HepG2 (cell line): ENCODE measurements at regions not wholly inside any gene's neighbourhood (a gene's known extent, or its start where the extent isn't known, plus 50 kb on each side); places are given as distances from the start of the nearest gene placed in this dataset.
A peak's percentile ranks its signal among the peaks of the same experiment; 100 is the strongest.
"Not testable (repeated sequence)": the region's sequence is repeated elsewhere in the genome, so short reads cannot be mapped to it uniquely, and the experiment has no call there.

Source experiments
- ATAC-seq: fragments of 200-7000 bp; cut with Tn5 transposase; 3 replicates; pipeline ENCODE4 v1.9.1; 2020; ENCODE audit warnings: mild to moderate bottlenecking, moderate library complexity
- BruUV-seq: library from RNA; stranded (reverse); fragments of 400-500 nt; replicated peaks from 2 replicates; lab custom pipeline; 2021; lab: Mats Ljungman, UMichigan
- CTCF ChIA-PET: fragments of 300-600 bp; formaldehyde crosslinking; extraction: SDS; loops from one replicate; lab custom pipeline; 2021; ENCODE audit warnings: low total read pairs, inconsistent platforms, low intra/inter-chr PET ratio; lab: Yijun Ruan, JAX
- POLR2A ChIA-PET: fragments of 350-600 bp; sonication (Branson Sonifier 250); formaldehyde crosslinking; loops from one replicate; lab custom pipeline; 2020; ENCODE audit warnings: antibody characterized with exemption, inconsistent platforms; lab: Yijun Ruan, JAX
- DNase-seq: peaks from one replicate; pipeline ENCODE4 v3.0.0-alpha.2; 2015; ENCODE audit warnings: low spot score
- FAIRE-seq: peaks from 3 replicates; lab custom pipeline; 2011; peaks lifted over from hg19 to GRCh38; lab: Jason Lieb, UNC
- H2AFZ ChIP-seq: one replicate; pipeline ENCODE4 v1.6.1; 2011; ENCODE audit warnings: low read length, inconsistent platforms
- H3K27ac ChIP-seq: fragments of 300-600 bp; 3 replicates; pipeline ENCODE4 v1.8.0; 2011; ENCODE audit warnings: mixed run types, mild to moderate bottlenecking, mixed read lengths, low read length, inconsistent platforms; ENCODE audit not compliant: insufficient read depth; ENCODE audit errors: extremely low read length
- H3K27me3 ChIP-seq, 2 experiments: fragments of 200-600 bp in 1 of 2; 2 replicates in 1 of 2; 3 replicates in 1 of 2; pipeline versions ENCODE4 v1.6.0 to v1.8.0; 2011; ENCODE audit warnings: low read length in 2 of 2, mild to moderate bottlenecking in 2 of 2, moderate library complexity in 2 of 2, inconsistent platforms in 1 of 2; ENCODE audit not compliant: insufficient read depth in 2 of 2, control insufficient read depth in 1 of 2
- H3K36me3 ChIP-seq, 2 experiments: fragments of 200-600 bp in 1 of 2; replicated peaks in 1 of 2; 2 replicates in 1 of 2; 3 replicates in 1 of 2; pipeline versions ENCODE4 v1.5.1 to v1.8.0; 2011; ENCODE audit warnings: low read length in 2 of 2, inconsistent platforms in 1 of 2; ENCODE audit not compliant: insufficient read depth in 2 of 2, control insufficient read depth in 1 of 2
- H3K4me1 ChIP-seq: 2 replicates; pipeline ENCODE4 v1.5.1; 2012; ENCODE audit warnings: low read length, inconsistent platforms; ENCODE audit not compliant: insufficient read depth
- H3K4me2 ChIP-seq: 2 replicates; pipeline ENCODE4 v1.6.0; 2011; ENCODE audit warnings: low read depth, low read length, inconsistent platforms
- H3K4me3 ChIP-seq, 3 experiments: fragments of 200-600 bp in 1 of 3; sonication (generic), shearing (Covaris generic) in 1 of 3; replicated peaks in 1 of 3; 2 replicates each; pipeline ENCODE4 v1.5.1; 2011 to 2016; ENCODE audit warnings: low read length in 3 of 3, inconsistent platforms in 2 of 3, low read depth in 2 of 3, mild to moderate bottlenecking in 2 of 3, control low read depth in 1 of 3, mixed read lengths in 1 of 3; ENCODE audit not compliant: insufficient read depth in 1 of 3
- H3K79me2 ChIP-seq: one replicate; pipeline ENCODE4 v1.6.1; 2011; ENCODE audit warnings: low read length, inconsistent platforms; ENCODE audit not compliant: insufficient read depth
- H3K9ac ChIP-seq: 2 replicates; pipeline ENCODE4 v1.6.0; 2011; ENCODE audit warnings: mild to moderate bottlenecking, low read depth, low read length, inconsistent platforms; ENCODE audit not compliant: insufficient read depth
- H3K9me3 ChIP-seq: 2 replicates; pipeline ENCODE4 v1.5.1; 2012; ENCODE audit warnings: mild to moderate bottlenecking, low read length
- H4K20me1 ChIP-seq: 2 replicates; pipeline ENCODE4 v1.6.0; 2011; ENCODE audit warnings: inconsistent platforms, mild to moderate bottlenecking, low read length, moderate library complexity; ENCODE audit not compliant: insufficient read depth
- CCAR2 ChIP-seq: fragments of 200-400 bp; formaldehyde crosslinking; optimal IDR thresholded peaks from 2 replicates; pipeline ENCODE3; 2018; ENCODE audit warnings: low read depth, mild to moderate bottlenecking, low read length, moderate library complexity
- CCDC6 ChIP-seq: sonication (generic); formaldehyde crosslinking; IDR thresholded peaks from 2 replicates; pipeline ENCODE4 v1.8.1; 2022; ENCODE audit warnings: mild to moderate bottlenecking, missing genetic modification reagents, moderate library complexity
- HOXA3 ChIP-seq: sonication (generic); formaldehyde crosslinking; IDR thresholded peaks from 2 replicates; pipeline ENCODE4 v1.5.0; 2020; ENCODE audit warnings: missing genetic modification reagents
- NCOA5 ChIP-seq: sonication (generic); formaldehyde crosslinking; IDR thresholded peaks from 2 replicates; pipeline ENCODE4 v1.4.0; 2020; ENCODE audit warnings: missing genetic modification reagents
- NFE2L2 ChIP-seq: fragments of 150-350 bp; IDR thresholded peaks from 2 replicates; pipeline ENCODE4 v1.6.1; 2014; ENCODE audit warnings: low read length
- RAD21 ChIP-seq: fragments of 450-650 bp; formaldehyde crosslinking; IDR thresholded peaks from 2 replicates; pipeline ENCODE4 v1.5.0; 2020; ENCODE audit warnings: mild to moderate bottlenecking
- SKIL ChIP-seq: sonication (generic); formaldehyde crosslinking; IDR thresholded peaks from 2 replicates; pipeline ENCODE4 v1.8.0; 2022; ENCODE audit warnings: missing genetic modification reagents, mild to moderate bottlenecking, moderate library complexity, borderline replicate concordance
- STAG1 ChIP-seq: sonication (generic); formaldehyde crosslinking; IDR thresholded peaks from 2 replicates; pipeline ENCODE4 v1.4.0; 2020; ENCODE audit warnings: missing genetic modification reagents
- ZFP41 ChIP-seq: sonication (generic); formaldehyde crosslinking; IDR thresholded peaks from 2 replicates; pipeline ENCODE4 v1.4.0; 2020; ENCODE audit warnings: mild to moderate bottlenecking, missing genetic modification reagents, borderline replicate concordance
- ZNF547 ChIP-seq: sonication (generic); formaldehyde crosslinking; IDR thresholded peaks from 2 replicates; pipeline ENCODE4 v1.5.1; 2020; ENCODE audit warnings: mild to moderate bottlenecking, missing genetic modification reagents
- ZNF776 ChIP-seq: sonication (generic); formaldehyde crosslinking; IDR thresholded peaks from 2 replicates; pipeline ENCODE4 v1.4.0; 2020; ENCODE audit warnings: mild to moderate bottlenecking, missing genetic modification reagents
- WGBS: methylation state at CpG from one replicate; pipeline ENCODE4 v1.1.6; 2017; ENCODE audit warnings: low lambda C conversion rate; 5-methylcytosine and 5-hydroxymethylcytosine counted together
- in situ Hi-C: cut with HindIII; loops from 2 replicates; pipeline ENCODE4 v1.10.0; 2017; ENCODE audit warnings: low pct_unique_long_range_greater_than_20kb; ENCODE audit not compliant: extremely low pct_ligation_motif_present
- intact Hi-C: fragments of 100-400 bp; cut with micrococcal nuclease; formaldehyde crosslinking; loops from one replicate; pipeline ENCODE4 v1.10.0; 2022; ENCODE audit not compliant: unreplicated experiment
- TF ChIP-seq, protein P1 (sequence below): sonication (generic); formaldehyde crosslinking; IDR thresholded peaks from 2 replicates; pipeline ENCODE4 v1.5.0; 2020; ENCODE audit warnings: mild to moderate bottlenecking, missing genetic modification reagents, moderate library complexity
- TF ChIP-seq, protein P2 (sequence below): sonication (generic); formaldehyde crosslinking; IDR thresholded peaks from 2 replicates; pipeline ENCODE4 v1.4.0; 2020; ENCODE audit warnings: missing genetic modification reagents

DNA sequence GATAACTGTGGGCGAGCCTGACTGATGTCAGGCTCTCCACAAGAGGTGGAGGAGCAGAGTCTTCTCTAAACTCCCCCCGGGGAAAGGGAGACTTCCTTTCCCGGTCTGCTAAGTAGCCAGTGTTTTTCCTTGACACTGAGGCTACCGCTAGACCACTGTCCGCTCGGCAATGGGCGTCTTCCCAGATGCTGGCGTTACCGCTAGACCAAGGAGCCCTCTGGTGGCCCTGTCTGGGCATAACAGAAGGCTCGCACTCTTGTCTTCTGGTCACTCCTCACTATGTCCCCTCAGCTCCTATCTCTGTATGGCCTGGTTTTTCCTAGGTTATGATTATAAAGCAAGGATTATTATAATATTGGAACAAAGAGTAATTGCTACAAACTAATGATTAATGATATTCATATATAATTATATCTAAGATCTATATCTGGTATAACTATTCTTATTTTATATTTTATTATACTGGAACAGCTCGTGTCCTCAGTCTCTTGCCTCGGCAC, 278.7 kb downstream of the CAAP1 start:
- H4K20me1 ChIP-seq, H2AFZ ChIP-seq, H3K27me3 ChIP-seq, POLR2A ChIA-PET, BruUV-seq, H3K9me3 ChIP-seq, FAIRE-seq, H3K4me3 ChIP-seq, H3K36me3 ChIP-seq, ATAC-seq, H3K4me1 ChIP-seq, H3K9ac ChIP-seq, H3K27ac ChIP-seq, CTCF ChIA-PET: not testable (repeated sequence)
- 12% methylated on average over 9 of the region's 12 CpGs for WGBS
- intact Hi-C loops: loop anchor here (10.0 kb wide), 1 partner anchor 289 kb away; no protein-coding TSS in a partner anchor
- TF ChIP-seq RAD21 (CRISPR knock-in tag) (peak; percentile 42), STAG1 (CRISPR knock-in tag) (peak; percentile 50)
- TF ChIP-seq, protein P1, sequence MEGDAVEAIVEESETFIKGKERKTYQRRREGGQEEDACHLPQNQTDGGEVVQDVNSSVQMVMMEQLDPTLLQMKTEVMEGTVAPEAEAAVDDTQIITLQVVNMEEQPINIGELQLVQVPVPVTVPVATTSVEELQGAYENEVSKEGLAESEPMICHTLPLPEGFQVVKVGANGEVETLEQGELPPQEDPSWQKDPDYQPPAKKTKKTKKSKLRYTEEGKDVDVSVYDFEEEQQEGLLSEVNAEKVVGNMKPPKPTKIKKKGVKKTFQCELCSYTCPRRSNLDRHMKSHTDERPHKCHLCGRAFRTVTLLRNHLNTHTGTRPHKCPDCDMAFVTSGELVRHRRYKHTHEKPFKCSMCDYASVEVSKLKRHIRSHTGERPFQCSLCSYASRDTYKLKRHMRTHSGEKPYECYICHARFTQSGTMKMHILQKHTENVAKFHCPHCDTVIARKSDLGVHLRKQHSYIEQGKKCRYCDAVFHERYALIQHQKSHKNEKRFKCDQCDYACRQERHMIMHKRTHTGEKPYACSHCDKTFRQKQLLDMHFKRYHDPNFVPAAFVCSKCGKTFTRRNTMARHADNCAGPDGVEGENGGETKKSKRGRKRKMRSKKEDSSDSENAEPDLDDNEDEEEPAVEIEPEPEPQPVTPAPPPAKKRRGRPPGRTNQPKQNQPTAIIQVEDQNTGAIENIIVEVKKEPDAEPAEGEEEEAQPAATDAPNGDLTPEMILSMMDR (CRISPR knock-in tag): peak; percentile 68
- TF ChIP-seq, all 625 proteins: peak for 3; not testable (repeated sequence) for 622
- not testable (repeated sequence) for H3K79me2 ChIP-seq
- DNase-seq: peak; percentile 3
- in situ Hi-C loops: loop anchor here (25.0 kb wide), 1 partner anchor 652 kb away; no protein-coding TSS in a partner anchor
- peak overlapping the region; percentile 36; the same call in 1 of the 2 replicates for H3K4me2 ChIP-seq

DNA sequence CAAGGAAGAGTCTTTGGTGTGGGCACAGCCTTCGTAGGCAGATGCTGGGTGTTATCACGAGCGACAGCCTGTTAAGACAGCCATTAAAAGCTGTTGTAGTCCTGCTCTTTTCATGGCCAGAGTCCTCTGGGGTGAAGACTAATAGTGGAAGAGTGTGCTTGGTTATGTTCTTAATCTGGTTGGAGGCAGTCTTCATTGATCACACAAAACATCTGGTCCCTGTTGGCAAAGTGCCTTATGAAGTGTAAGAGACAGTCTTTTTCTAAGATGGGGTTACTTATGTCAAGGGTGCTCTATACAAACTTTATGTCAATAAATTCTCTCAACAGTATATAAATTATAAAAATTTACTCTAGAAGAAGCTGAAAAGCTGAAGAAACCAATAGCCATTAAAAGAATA, 280.4 kb downstream of the CAAP1 start:
- no peak for ATAC-seq
- Histone ChIP-seq H3K9ac (no peak overlapping the region), H3K79me2 (no peaks in the 10 kb centered on the region), H3K27me3 (no peaks in the 10 kb centered on the region), H3K4me1 (no peaks in the 10 kb centered on the region), H3K4me2 (no peak overlapping the region), H3K4me3 (no peak overlapping the region), H4K20me1 (no peaks in the 10 kb centered on the region), H3K9me3 (no peaks in the 10 kb centered on the region), H3K36me3 (no peaks in the 10 kb centered on the region), H3K27ac (no peak overlapping the region), H2AFZ (no peak overlapping the region)
- ChIA-PET POLR2A (no interaction called here), CTCF (no interaction called here)
- no peak for FAIRE-seq
- 0% methylated on average over 3 of the region's 3 CpGs for WGBS
- intact Hi-C loops (loop anchor here (10.0 kb wide), 1 partner anchor 287 kb away; no protein-coding TSS in a partner anchor), in situ Hi-C loops (loop anchor here (25.0 kb wide), 1 partner anchor 650 kb away; no protein-coding TSS in a partner anchor)
- no peak for DNase-seq
- no TSS peak for BruUV-seq
- TF ChIP-seq ZNF776 (CRISPR knock-in tag) (no peak), CCAR2 (no peak), ZNF547 (CRISPR knock-in tag) (no peak), ZFP41 (CRISPR knock-in tag) (no peak), CCDC6 (CRISPR knock-in tag) (no peak), NCOA5 (no peak), SKIL (CRISPR knock-in tag) (no peak), HOXA3 (CRISPR knock-in tag) (no peak), NFE2L2 (no peak)
- TF ChIP-seq, protein P2, sequence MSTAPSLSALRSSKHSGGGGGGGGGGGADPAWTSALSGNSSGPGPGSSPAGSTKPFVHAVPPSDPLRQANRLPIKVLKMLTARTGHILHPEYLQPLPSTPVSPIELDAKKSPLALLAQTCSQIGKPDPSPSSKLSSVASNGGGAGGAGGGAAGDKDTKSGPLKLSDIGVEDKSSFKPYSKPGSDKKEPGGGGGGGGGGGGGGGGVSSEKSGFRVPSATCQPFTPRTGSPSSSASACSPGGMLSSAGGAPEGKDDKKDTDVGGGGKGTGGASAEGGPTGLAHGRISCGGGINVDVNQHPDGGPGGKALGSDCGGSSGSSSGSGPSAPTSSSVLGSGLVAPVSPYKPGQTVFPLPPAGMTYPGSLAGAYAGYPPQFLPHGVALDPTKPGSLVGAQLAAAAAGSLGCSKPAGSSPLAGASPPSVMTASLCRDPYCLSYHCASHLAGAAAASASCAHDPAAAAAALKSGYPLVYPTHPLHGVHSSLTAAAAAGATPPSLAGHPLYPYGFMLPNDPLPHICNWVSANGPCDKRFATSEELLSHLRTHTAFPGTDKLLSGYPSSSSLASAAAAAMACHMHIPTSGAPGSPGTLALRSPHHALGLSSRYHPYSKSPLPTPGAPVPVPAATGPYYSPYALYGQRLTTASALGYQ: no peak
